Mammary epithelial cell (primary cell): ENCODE measurements at regions not wholly inside any gene's neighbourhood (a gene's known extent, or its start where the extent isn't known, plus 50 kb on each side); places are given as distances from the start of the nearest gene placed in this dataset.

ENCODE experiments used
- EZH2 ChIP-seq: IDR thresholded peaks from 2 replicates; pipeline ENCODE4 v1.6.1; 2012; ENCODE audit warnings: low read length, inconsistent platforms, borderline replicate concordance
- TF ChIP-seq, protein P1 (sequence below), 2 donors: IDR thresholded peaks in 1 of 2; conservative IDR thresholded peaks in 1 of 2; 2 replicates each; pipeline ENCODE4 v1.5.1; 2011 to 2012; ENCODE audit warnings: inconsistent platforms in 2 of 2, low read length in 2 of 2, mild to moderate bottlenecking in 2 of 2, control low read depth in 1 of 2, low read depth in 1 of 2; ENCODE audit not compliant: insufficient read depth in 1 of 2; ENCODE audit errors: extremely low read depth in 1 of 2

DNA sequence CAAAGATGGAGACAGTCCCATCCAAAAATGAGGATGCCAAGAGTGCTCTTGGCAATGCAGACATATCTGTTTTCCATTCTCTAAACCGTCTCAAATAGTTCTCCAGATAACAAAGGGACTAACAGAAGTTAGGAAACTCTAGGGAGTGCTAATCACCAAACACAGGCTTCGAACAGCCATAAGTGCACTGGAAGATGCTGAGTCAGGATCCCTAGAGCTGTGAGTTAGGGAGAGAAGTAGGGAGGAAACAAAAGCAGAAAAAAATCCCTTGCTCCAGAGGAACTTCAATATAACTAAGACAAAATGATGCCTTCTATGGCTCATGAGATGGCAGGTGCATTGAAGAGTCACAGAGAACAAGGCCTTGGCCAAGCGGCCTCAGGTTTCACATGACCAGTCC is 251.0 kb upstream of the PPARGC1A start:
- TF ChIP-seq, protein P1, sequence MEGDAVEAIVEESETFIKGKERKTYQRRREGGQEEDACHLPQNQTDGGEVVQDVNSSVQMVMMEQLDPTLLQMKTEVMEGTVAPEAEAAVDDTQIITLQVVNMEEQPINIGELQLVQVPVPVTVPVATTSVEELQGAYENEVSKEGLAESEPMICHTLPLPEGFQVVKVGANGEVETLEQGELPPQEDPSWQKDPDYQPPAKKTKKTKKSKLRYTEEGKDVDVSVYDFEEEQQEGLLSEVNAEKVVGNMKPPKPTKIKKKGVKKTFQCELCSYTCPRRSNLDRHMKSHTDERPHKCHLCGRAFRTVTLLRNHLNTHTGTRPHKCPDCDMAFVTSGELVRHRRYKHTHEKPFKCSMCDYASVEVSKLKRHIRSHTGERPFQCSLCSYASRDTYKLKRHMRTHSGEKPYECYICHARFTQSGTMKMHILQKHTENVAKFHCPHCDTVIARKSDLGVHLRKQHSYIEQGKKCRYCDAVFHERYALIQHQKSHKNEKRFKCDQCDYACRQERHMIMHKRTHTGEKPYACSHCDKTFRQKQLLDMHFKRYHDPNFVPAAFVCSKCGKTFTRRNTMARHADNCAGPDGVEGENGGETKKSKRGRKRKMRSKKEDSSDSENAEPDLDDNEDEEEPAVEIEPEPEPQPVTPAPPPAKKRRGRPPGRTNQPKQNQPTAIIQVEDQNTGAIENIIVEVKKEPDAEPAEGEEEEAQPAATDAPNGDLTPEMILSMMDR (conservative IDR thresholded peaks at IDR 0.05 in 1 of 2, IDR thresholded peaks at IDR 0.05 in 1 of 2; ENCODE audit: extremely low read depth in 1 of 2, insufficient read depth in 1 of 2, low read depth in 1 of 2, low read length in 2 of 2), result no peak
- TF ChIP-seq EZH2, result no peak
